ENCODE measurements at regions not wholly inside any gene's neighbourhood (a gene's known extent, or its start where the extent isn't known, plus 50 kb on each side); places are given as distances from the start of the nearest gene placed in this dataset.

DNA sequence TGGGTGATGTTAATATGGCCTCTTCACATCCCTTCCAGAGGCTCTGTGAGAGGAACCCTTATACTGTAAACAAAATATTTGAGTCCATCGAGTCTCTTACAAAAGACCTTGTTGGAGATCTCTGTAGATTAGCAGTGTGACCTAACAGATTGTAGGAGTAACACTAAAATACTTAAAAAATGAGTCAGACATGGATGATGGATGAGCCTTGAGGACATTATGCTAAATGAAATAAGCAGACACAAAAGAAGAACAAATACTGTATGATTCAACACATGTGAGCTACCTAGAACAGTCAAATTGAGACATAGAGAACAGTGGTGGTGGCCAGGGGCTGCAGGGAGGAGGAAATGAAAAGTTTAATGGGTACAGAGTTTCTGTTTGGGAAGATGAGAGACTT, 152.2 kb upstream of the UBL3 start:
- DNase-seq (ENCODE audit: low read depth), result peak; percentile 91
- H3K4me3 ChIP-seq (ENCODE audit: low read length), result no peak overlapping the region
- TF ChIP-seq, protein P1, sequence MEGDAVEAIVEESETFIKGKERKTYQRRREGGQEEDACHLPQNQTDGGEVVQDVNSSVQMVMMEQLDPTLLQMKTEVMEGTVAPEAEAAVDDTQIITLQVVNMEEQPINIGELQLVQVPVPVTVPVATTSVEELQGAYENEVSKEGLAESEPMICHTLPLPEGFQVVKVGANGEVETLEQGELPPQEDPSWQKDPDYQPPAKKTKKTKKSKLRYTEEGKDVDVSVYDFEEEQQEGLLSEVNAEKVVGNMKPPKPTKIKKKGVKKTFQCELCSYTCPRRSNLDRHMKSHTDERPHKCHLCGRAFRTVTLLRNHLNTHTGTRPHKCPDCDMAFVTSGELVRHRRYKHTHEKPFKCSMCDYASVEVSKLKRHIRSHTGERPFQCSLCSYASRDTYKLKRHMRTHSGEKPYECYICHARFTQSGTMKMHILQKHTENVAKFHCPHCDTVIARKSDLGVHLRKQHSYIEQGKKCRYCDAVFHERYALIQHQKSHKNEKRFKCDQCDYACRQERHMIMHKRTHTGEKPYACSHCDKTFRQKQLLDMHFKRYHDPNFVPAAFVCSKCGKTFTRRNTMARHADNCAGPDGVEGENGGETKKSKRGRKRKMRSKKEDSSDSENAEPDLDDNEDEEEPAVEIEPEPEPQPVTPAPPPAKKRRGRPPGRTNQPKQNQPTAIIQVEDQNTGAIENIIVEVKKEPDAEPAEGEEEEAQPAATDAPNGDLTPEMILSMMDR (IDR thresholded peaks at IDR 0.05; ENCODE audit: insufficient read depth, low read depth, low read length, missing control alignments), result no peak

GRCh38 chr13:30000370-30000765, 150.0 kb upstream of the UBL3 start:
- no peak for DNase-seq (ENCODE audit: low read depth)
- TF ChIP-seq, protein P1 (IDR thresholded peaks at IDR 0.05; ENCODE audit: insufficient read depth, low read depth, low read length, missing control alignments), result no peak
- H3K4me3 ChIP-seq (ENCODE audit: low read length), result no peak overlapping the region

- no peak for DNase-seq (ENCODE audit: low read depth)
- no peak overlapping the region for H3K4me3 ChIP-seq (ENCODE audit: low read length)
- TF ChIP-seq, protein P1 (IDR thresholded peaks at IDR 0.05; ENCODE audit: insufficient read depth, low read depth, low read length, missing control alignments), result no peak
These were observed 149.3 kb upstream of the UBL3 start for GRCh38 chr13:29999492-30000369.

DNA sequence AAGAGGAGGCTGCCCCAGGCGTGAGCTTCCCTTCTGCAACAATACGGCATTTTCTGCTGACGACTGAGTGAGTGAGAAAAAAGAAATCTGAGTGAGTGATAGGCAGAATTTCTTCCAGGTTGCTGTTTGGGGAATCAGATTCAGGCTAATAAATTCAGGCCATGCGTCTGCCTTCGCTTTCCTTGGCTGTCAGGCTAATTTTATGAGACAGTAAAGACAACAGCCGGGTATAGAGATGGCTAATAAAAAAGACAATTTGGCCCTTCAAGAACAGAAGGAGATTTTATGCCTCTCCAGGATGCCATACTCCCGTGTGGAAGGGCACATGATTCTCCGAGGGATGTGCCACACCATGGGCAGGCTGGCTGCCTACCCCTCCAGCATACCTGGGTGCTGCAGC, 145.9 kb upstream of the UBL3 start:
- TF ChIP-seq, protein P1 (IDR thresholded peaks at IDR 0.05; ENCODE audit: insufficient read depth, low read depth, low read length, missing control alignments), result no peak
- DNase-seq (ENCODE audit: low read depth), result no peak
- H3K4me3 ChIP-seq (ENCODE audit: low read length), result no peak overlapping the region

- DNase-seq (ENCODE audit: low read depth), result no peak
- H3K4me3 ChIP-seq (ENCODE audit: low read length), result no peak overlapping the region
- TF ChIP-seq, protein P1 (IDR thresholded peaks at IDR 0.05; ENCODE audit: insufficient read depth, low read depth, low read length, missing control alignments), result no peak
These were observed 144.6 kb upstream of the UBL3 start for GRCh38 chr13:29994911-29995595.

DNA sequence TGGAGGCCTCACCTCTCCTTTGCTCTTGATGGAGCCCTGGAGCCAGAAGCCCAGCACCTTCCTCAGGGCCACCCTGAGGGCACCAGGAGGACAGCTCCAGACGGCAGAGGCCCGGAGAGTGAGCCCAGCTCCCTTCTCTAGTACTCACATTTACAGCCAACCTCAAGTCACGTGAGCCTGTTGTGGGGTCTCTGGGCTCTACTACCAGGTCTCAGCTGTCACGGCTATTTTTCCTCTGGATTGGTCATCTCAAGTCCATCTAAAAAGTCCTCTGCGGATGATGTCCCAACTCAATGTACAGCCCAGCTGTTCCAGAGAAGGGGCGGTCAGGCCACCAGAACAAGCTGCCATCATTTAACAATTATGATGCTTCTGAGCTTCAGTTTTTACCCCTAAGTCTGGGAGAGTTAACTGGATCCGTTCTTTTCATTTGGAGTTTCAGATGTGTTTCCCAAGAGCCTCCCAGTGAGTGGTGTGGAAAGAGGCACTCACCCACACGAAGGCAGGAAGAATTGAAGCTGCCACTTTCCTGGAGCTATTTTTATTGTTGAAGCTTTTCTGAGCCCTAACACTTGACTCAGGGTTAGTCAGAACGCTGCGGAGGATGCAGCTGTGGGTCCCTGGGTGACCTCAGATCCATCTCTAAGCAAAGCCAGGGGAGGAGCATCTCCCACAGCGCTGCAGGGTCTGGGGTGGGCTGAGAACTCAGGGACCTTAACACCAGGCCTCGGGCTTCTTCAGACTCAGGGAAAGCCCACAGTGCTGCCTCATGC, 143.5 kb upstream of the UBL3 start:
- H3K4me3 ChIP-seq (ENCODE audit: low read length), result no peak overlapping the region
- DNase-seq (ENCODE audit: low read depth), result peak; percentile 62
- TF ChIP-seq, protein P1 (IDR thresholded peaks at IDR 0.05; ENCODE audit: insufficient read depth, low read depth, low read length, missing control alignments), result no peak

Measured in epithelial cell of esophagus (primary cell).